ENCODE measurements at regions not wholly inside any gene's neighbourhood (a gene's known extent, or its start where the extent isn't known, plus 50 kb on each side); places are given as distances from the start of the nearest gene placed in this dataset.
A peak's percentile ranks its signal among the peaks of the same experiment; 100 is the strongest.

DNA sequence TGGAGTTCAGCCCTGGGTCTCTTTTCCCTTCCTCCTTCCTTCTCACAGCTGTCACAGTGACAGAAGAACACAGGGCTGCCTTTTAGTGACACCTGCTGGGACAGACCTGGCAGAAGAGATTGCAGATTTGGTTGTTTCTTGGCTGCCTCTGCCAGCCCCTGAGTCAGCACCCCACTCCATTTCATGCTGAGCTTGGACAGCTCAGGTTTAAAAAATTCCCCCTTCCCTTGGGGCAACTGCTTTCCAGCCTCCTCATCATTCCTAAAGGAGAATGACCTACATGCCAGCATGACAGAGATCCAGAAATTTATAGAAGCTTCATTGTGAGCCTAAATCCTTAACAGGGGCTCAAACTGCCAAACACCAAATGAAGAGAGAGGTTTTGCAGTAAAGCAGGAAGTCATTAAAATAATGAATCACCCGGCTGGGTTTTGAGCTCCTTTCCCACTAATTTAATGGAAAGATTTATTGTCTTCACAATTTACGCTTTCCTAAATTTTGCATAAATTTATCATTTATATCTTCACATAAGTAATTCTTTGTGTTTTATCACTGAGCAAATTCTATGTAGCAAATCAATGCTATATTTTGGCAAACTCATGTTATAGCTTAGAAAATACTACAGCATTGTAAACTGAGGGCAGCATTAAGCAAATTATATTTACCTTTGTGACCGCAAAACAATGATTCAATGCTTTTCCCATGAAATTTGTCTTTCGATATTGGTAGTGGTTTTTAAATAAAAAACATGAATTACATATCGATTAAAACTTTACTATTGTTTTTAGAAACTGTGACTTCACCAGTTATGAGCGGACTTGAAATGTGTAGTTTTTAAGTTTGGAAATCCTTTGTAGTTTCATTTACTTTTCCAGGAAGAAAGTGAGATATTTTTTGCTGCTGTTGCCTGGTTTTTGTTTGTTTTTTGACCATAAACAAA is 399.5 kb upstream of the ANKRD30A start:
- DNase-seq: no peak
- WGBS, 2 donors: 76 to 79% methylated on average over 6 of the region's 6 CpGs

DNA sequence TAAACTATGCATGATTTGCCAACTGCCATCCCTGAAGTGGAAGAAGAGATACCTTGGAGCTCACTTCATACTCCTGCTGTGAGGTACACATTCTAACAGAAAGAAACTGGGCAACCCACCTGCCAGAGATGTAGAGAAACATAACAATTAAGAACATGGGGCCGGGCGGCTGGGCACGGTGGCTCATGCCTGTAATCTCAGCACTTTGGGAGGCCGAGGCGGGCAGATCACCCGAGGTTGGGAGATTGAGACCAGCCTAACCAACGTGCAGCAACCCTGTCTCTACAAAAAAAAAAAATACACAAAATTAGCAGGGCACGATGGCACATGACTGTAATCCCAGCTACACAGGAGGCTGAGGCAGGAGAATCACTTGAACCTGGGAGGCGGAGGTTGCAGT is 402.6 kb upstream of the ANKRD30A start:
- Histone ChIP-seq H3K27ac (no peak overlapping the region), H3K4me3 (no peak overlapping the region), H3K4me1 (no peaks in the 10 kb centered on the region), H3K27me3 (no peaks in the 10 kb centered on the region), H3K9me3 (no peaks in the 10 kb centered on the region), H3K36me3 (no peaks in the 10 kb centered on the region)
- WGBS, 2 donors: 79 to 90% methylated on average over 9 of the region's 9 CpGs
- ATAC-seq (ENCODE audit: low FRiP score in 2 of 2) (no peak), DNase-seq (peak in 1 of 2 donors; percentile 37)
- TF ChIP-seq POLR2A (IDR thresholded peaks at IDR 0.05): no peak

More for the DNA sequence above, 399.5 kb upstream of the ANKRD30A start:
- Histone ChIP-seq H3K4me1 (no peaks in the 10 kb centered on the region), H3K36me3 (no peaks in the 10 kb centered on the region), H3K27ac (no peak overlapping the region), H3K4me3 (no peak overlapping the region), H3K27me3 (no peaks in the 10 kb centered on the region), H3K9me3 (no peaks in the 10 kb centered on the region)
- ATAC-seq (ENCODE audit: low FRiP score in 2 of 2): peak in 1 of 2 donors; percentile 35
- TF ChIP-seq, protein P1, sequence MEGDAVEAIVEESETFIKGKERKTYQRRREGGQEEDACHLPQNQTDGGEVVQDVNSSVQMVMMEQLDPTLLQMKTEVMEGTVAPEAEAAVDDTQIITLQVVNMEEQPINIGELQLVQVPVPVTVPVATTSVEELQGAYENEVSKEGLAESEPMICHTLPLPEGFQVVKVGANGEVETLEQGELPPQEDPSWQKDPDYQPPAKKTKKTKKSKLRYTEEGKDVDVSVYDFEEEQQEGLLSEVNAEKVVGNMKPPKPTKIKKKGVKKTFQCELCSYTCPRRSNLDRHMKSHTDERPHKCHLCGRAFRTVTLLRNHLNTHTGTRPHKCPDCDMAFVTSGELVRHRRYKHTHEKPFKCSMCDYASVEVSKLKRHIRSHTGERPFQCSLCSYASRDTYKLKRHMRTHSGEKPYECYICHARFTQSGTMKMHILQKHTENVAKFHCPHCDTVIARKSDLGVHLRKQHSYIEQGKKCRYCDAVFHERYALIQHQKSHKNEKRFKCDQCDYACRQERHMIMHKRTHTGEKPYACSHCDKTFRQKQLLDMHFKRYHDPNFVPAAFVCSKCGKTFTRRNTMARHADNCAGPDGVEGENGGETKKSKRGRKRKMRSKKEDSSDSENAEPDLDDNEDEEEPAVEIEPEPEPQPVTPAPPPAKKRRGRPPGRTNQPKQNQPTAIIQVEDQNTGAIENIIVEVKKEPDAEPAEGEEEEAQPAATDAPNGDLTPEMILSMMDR (IDR thresholded peaks at IDR 0.05): no peak
- TF ChIP-seq POLR2A (IDR thresholded peaks at IDR 0.05) (no peak), POLR2AphosphoS5 (IDR thresholded peaks at IDR 0.05) (no peak), EP300 (IDR thresholded peaks at IDR 0.05) (no peak)

DNA sequence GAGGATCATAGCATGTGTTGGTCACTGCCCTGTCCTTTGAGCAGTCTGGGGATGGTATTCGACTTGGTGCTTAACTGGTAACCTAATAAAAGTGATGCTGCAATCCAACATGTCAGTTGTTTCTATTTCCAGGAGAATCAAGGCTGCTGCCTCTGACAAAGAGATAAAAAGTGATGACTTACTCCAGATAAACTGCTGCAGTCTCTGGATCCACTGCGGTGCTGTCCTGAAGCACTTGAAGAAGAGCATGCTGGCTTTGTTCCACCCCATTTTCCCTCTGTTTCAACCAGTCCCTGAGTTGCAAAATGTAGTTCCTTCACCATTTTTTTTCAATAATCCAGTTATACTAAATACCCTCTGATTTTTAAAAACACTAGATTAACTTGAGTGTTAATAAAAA is 403.5 kb upstream of the ANKRD30A start:
- no peak for ATAC-seq (ENCODE audit: low FRiP score in 2 of 2)

DNA sequence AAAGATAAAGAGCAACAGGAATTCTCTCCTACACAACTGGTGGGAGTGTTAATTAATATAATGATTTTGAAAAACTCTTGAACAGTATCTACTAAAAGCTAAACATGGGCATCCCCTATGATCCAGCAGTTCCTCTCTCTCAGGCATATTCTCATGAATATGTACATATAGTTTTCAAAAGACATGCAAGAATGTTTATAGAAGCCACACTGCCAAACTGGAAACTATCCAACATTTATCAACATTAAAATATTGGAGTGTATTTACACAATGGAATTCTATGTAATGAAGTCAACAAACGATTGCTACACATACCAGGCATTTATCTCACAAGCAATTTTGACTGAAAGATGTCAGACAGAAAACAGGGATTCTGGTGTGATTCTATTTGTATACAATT is 404.5 kb upstream of the ANKRD30A start:
- Histone ChIP-seq H3K27ac (no peak overlapping the region), H3K9me3 (no peaks in the 10 kb centered on the region), H3K27me3 (no peaks in the 10 kb centered on the region), H3K4me1 (no peaks in the 10 kb centered on the region), H3K36me3 (no peaks in the 10 kb centered on the region), H3K4me3 (no peak overlapping the region)
- 20 to 22% methylated on average over 1 of the region's 1 CpG for WGBS, 2 donors
- TF ChIP-seq POLR2A (IDR thresholded peaks at IDR 0.05) (no peak), EP300 (IDR thresholded peaks at IDR 0.05) (no peak), POLR2AphosphoS5 (IDR thresholded peaks at IDR 0.05) (no peak)
- TF ChIP-seq, protein P1 (IDR thresholded peaks at IDR 0.05): no peak
- DNase-seq: no peak
- no peak for ATAC-seq (ENCODE audit: low FRiP score in 2 of 2)

More for the DNA sequence above, 403.5 kb upstream of the ANKRD30A start:
- Histone ChIP-seq H3K36me3 (no peaks in the 10 kb centered on the region), H3K4me1 (no peaks in the 10 kb centered on the region), H3K27ac (no peak overlapping the region), H3K9me3 (no peaks in the 10 kb centered on the region), H3K4me3 (no peak overlapping the region), H3K27me3 (no peaks in the 10 kb centered on the region)
- TF ChIP-seq POLR2AphosphoS5 (IDR thresholded peaks at IDR 0.05) (no peak), POLR2A (IDR thresholded peaks at IDR 0.05) (no peak), EP300 (IDR thresholded peaks at IDR 0.05) (no peak)
- TF ChIP-seq, protein P1 (IDR thresholded peaks at IDR 0.05): no peak
- 56 to 70% methylated on average over 2 of the region's 2 CpGs for WGBS, 2 donors
- DNase-seq: no peak

DNA sequence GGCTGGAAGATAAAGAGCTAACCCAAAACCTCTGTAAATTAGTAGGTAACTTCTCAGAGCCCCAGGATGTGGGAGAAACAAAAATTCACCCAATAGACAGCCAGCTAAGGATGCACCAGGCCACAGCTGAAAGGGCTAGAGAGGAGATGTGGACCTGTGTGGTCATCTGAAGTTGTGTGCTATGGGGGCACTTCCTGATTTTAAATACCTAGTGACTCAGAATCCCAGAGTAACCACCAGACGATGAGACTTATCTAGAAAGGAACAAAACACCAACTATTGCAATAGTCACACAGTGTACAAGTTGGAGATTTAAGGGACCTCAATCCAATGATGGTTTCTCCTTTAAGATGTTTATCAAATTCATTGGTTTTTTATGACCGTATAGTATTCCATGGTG is 408.3 kb upstream of the ANKRD30A start:
- no peak overlapping the region for H3K4me3 ChIP-seq

More for the DNA sequence above, 408.3 kb upstream of the ANKRD30A start:
- Histone ChIP-seq H3K36me3 (no peaks in the 10 kb centered on the region), H3K9me3 (no peaks in the 10 kb centered on the region), H3K27ac (no peak overlapping the region), H3K27me3 (no peaks in the 10 kb centered on the region), H3K4me1 (no peaks in the 10 kb centered on the region)
- 83 to 89% methylated on average over 2 of the region's 2 CpGs for WGBS, 2 donors
- ATAC-seq (ENCODE audit: low FRiP score in 2 of 2) (no peak), DNase-seq (no peak)
- TF ChIP-seq POLR2A (IDR thresholded peaks at IDR 0.05): no peak
- no peak for TF ChIP-seq POLR2AphosphoS5 (IDR thresholded peaks at IDR 0.05)
- TF ChIP-seq EP300 (IDR thresholded peaks at IDR 0.05): no peak
- TF ChIP-seq, protein P1 (IDR thresholded peaks at IDR 0.05): no peak

Measured in upper lobe of left lung (tissue), 6 donors.